ENCODE measurements at regions not wholly inside any gene's neighbourhood (a gene's known extent, or its start where the extent isn't known, plus 50 kb on each side); places are given as distances from the start of the nearest gene placed in this dataset.
"Not testable (repeated sequence)": the region's sequence is repeated elsewhere in the genome, so short reads cannot be mapped to it uniquely, and the experiment has no call there.

DNA sequence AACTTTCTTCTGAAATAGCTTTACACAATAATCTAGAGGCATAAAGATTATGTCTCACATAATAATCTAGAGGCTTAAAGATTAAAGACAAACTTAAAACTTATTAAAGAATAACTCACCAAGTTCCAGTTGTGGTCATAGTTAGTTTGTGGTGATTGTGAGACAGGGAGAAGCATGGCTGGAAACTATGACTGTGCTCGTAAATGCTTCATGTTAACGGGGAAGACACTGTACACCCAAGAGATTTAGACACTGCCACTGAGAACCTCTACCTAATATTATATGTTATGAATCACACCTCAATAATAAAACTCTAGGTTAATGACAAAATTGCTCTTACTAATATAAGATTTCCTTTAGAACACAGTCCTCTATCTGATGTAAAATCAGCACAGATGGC, 541.6 kb downstream of the TMEM121 start:
- no peak for TF ChIP-seq POLR2A (IDR thresholded peaks at IDR 0.05)
- TF ChIP-seq, protein P1, sequence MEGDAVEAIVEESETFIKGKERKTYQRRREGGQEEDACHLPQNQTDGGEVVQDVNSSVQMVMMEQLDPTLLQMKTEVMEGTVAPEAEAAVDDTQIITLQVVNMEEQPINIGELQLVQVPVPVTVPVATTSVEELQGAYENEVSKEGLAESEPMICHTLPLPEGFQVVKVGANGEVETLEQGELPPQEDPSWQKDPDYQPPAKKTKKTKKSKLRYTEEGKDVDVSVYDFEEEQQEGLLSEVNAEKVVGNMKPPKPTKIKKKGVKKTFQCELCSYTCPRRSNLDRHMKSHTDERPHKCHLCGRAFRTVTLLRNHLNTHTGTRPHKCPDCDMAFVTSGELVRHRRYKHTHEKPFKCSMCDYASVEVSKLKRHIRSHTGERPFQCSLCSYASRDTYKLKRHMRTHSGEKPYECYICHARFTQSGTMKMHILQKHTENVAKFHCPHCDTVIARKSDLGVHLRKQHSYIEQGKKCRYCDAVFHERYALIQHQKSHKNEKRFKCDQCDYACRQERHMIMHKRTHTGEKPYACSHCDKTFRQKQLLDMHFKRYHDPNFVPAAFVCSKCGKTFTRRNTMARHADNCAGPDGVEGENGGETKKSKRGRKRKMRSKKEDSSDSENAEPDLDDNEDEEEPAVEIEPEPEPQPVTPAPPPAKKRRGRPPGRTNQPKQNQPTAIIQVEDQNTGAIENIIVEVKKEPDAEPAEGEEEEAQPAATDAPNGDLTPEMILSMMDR (IDR thresholded peaks at IDR 0.05): no peak
- Histone ChIP-seq H3K27me3 (no peaks in the 10 kb centered on the region), H3K4me3 (no peak overlapping the region), H3K36me3 (no peaks in the 10 kb centered on the region), H3K9me3 (no peaks in the 10 kb centered on the region), H3K4me1 (no peaks in the 10 kb centered on the region), H3K27ac (no peak overlapping the region)
- DNase-seq: no peak
- intact Hi-C loops (cut with DNase I; ENCODE audit: low total_unique reads): no loop called here

DNA sequence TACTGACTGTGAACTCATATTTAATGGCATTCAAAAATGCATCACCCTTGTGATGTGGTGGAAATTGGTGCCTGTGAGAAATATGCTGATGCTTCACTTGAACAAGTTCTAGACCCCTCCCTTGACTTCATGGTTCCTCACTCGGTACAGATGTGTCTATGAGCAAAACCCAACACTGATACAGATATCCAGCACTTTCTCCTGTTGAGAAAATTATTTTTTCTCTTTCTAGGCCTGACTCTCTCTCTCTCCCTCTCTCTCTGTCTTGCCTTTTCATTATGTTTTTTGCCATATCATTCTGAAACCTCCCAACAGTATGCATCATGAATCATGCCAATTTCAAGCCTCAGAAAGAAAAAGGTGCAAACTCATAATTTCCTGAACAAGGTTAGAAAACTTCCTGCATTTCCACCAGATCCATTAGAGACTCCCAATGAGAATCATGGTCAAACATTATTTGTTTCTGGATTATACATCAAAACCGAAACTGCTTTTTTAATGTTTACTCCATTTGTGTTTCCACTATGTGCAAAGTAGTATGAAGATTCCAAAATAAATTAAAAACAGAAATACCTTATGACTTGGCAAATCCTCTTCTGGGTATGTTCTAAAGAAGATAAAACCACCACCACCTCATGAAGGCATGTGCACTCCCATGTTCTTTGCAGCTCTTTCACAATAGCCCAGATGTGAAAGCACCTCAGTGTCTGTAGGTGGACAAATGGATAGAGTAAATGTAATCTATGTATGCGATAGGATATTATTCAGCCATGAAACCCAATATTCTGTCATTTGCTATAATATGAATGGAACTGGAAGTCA, 543.6 kb downstream of the TMEM121 start:
- Histone ChIP-seq H3K4me3 (no peak overlapping the region), H3K9me3 (no peaks in the 10 kb centered on the region), H3K27ac (no peak overlapping the region), H3K27me3 (no peaks in the 10 kb centered on the region), H3K36me3 (no peaks in the 10 kb centered on the region), H3K4me1 (no peaks in the 10 kb centered on the region)
- DNase-seq: no peak
- TF ChIP-seq, protein P1 (IDR thresholded peaks at IDR 0.05): no peak
- no peak for TF ChIP-seq POLR2A (IDR thresholded peaks at IDR 0.05)
- intact Hi-C loops (cut with DNase I; ENCODE audit: low total_unique reads): no loop called here

DNA sequence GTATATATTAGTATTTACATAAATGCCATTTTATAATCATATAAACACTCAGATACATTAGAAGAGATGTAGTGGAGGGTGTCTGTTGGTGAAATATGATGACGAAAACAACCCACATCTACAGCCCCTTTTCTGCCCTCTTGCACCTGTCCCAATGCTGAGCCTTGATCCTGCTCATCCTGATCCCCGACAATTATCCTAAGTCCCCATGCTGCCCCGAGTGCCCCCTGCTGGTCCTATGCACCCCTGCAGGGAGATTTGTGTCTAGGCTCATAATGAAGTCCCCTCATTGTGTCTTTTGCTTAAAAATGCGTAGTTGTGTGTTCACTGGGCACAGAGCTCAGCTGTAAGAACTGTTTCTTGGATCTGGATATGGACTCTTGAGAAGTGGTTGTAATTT, 554.5 kb downstream of the TMEM121 start:
- Histone ChIP-seq H3K27me3 (no peaks in the 10 kb centered on the region), H3K36me3 (no peaks in the 10 kb centered on the region), H3K4me3 (no peak overlapping the region), H3K9me3 (no peaks in the 10 kb centered on the region), H3K27ac (no peak overlapping the region), H3K4me1 (no peaks in the 10 kb centered on the region)
- DNase-seq: no peak
- TF ChIP-seq POLR2A (IDR thresholded peaks at IDR 0.05): no peak
- TF ChIP-seq, protein P1 (IDR thresholded peaks at IDR 0.05): no peak
- intact Hi-C loops (cut with DNase I; ENCODE audit: low total_unique reads): no loop called here

DNA sequence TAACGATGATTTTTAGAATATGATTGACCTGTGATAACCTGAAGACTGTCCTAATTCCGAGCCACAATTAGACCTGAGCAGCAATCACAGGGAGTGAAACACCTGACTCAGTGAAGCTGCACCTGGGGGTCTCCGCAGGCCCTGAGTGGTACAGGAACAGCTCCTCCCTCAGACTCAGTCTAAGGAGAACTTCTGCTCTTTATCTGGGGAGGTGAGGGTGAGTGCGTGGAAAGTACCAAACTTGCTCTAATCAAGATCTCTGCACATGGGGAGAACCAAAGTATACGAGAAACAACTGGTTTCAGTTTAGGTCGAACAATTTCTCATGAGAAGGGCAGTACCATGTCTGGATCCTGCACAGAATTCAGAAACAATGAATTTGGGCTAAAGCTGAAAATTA, 555.3 kb downstream of the TMEM121 start:
- H3K36me3 ChIP-seq; H3K27ac ChIP-seq; H3K4me1 ChIP-seq; H3K4me3 ChIP-seq; DNase-seq; intact Hi-C loops (cut with DNase I; ENCODE audit: low total_unique reads); H3K27me3 ChIP-seq; H3K9me3 ChIP-seq: not testable (repeated sequence)

DNA sequence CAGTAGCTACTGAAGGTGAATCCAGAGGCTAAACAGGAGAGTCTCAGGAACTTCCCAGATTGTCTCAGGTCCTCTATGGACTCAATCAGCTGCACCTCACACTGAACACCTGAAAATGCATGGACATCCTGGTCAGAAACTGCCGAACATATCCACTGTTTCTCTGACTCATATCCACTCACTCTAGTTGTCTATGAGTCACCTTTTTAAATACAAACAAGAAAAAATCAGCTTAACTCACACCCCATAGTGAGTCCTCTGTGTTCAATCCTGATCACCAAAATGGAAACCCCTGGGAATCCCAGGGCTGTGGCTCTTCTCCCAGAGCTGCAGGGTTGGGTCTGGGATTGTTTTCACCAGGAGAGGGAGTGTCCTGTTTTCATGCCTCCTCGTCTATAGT, 556.7 kb downstream of the TMEM121 start:
- no peak overlapping the region for H3K4me3 ChIP-seq
- no peaks in the 10 kb centered on the region for H3K27me3 ChIP-seq
- intact Hi-C loops (cut with DNase I; ENCODE audit: low total_unique reads): no loop called here
- no peak overlapping the region for H3K27ac ChIP-seq
- no peaks in the 10 kb centered on the region for H3K9me3 ChIP-seq
- H3K36me3 ChIP-seq: no peaks in the 10 kb centered on the region
- no peak for TF ChIP-seq POLR2A (IDR thresholded peaks at IDR 0.05)
- TF ChIP-seq, protein P1 (IDR thresholded peaks at IDR 0.05): no peak
- no peaks in the 10 kb centered on the region for H3K4me1 ChIP-seq
- DNase-seq: no peak
